Type B pancreatic cell (in vitro differentiated cells): ENCODE measurements at regions not wholly inside any gene's neighbourhood (a gene's known extent, or its start where the extent isn't known, plus 50 kb on each side); places are given as distances from the start of the nearest gene placed in this dataset.
"Not testable (repeated sequence)": the region's sequence is repeated elsewhere in the genome, so short reads cannot be mapped to it uniquely, and the experiment has no call there.

Experiments used
- DNase-seq: peaks from one replicate; pipeline ENCODE4 v3.0.0; 2021; ENCODE audit warnings: mixed read lengths; ENCODE audit not compliant: unreplicated experiment; ENCODE audit errors: extremely low spot score
- H3K27ac Mint-ChIP-seq: 2 replicates; pipeline ENCODE4 v1.8.0; 2021; ENCODE audit warnings: mild to moderate bottlenecking, mixed read lengths
- H3K27me3 Mint-ChIP-seq: 2 replicates; pipeline ENCODE4 v1.8.0; 2021; ENCODE audit warnings: mixed read lengths
- H3K36me3 Mint-ChIP-seq: 2 replicates; pipeline ENCODE4 v1.8.0; 2021; ENCODE audit warnings: mixed read lengths
- H3K4me1 Mint-ChIP-seq: one replicate; pipeline ENCODE4 v1.8.0; 2021; ENCODE audit warnings: mixed read lengths; ENCODE audit not compliant: unreplicated experiment
- H3K4me3 Mint-ChIP-seq: 2 replicates; pipeline ENCODE4 v1.8.0; 2021; ENCODE audit warnings: mild to moderate bottlenecking, mixed read lengths
- H3K9me3 Mint-ChIP-seq: 2 replicates; pipeline ENCODE4 v1.8.0; 2021; ENCODE audit warnings: mixed read lengths
- TF ChIP-seq, protein P1 (sequence below): fragments of 200-600 bp; sonication (generic); conservative IDR thresholded peaks from 2 replicates; pipeline ENCODE4 v1.5.0; 2021; ENCODE audit warnings: antibody characterized with exemption, mild to moderate bottlenecking

DNA sequence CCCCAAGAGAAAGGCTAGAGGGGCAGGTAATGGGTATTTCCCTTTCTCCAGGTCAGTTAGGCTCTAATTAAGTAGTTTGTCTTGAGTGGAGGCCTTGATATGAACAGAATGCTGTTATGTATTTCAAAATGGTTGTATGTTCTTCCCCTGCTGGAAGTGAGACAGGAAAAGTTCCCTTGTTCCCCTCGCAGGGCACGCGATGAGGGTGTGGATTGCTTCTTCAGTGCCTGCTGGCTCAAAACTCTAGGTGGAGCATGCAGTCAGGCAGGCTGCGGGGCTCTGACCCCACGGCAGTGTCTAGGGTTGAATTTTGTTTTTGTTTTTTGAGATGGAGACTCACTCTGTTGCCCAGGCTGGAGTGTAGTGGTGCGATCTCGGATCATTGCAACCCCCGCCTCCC is 110.4 kb upstream of the XIST start:
- peaks cover 41% of the 10 kb centered on the region for H3K36me3 Mint-ChIP-seq
- TF ChIP-seq, protein P1, sequence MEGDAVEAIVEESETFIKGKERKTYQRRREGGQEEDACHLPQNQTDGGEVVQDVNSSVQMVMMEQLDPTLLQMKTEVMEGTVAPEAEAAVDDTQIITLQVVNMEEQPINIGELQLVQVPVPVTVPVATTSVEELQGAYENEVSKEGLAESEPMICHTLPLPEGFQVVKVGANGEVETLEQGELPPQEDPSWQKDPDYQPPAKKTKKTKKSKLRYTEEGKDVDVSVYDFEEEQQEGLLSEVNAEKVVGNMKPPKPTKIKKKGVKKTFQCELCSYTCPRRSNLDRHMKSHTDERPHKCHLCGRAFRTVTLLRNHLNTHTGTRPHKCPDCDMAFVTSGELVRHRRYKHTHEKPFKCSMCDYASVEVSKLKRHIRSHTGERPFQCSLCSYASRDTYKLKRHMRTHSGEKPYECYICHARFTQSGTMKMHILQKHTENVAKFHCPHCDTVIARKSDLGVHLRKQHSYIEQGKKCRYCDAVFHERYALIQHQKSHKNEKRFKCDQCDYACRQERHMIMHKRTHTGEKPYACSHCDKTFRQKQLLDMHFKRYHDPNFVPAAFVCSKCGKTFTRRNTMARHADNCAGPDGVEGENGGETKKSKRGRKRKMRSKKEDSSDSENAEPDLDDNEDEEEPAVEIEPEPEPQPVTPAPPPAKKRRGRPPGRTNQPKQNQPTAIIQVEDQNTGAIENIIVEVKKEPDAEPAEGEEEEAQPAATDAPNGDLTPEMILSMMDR: no peak
- peaks cover 28% of the 10 kb centered on the region for H3K4me1 Mint-ChIP-seq

DNA sequence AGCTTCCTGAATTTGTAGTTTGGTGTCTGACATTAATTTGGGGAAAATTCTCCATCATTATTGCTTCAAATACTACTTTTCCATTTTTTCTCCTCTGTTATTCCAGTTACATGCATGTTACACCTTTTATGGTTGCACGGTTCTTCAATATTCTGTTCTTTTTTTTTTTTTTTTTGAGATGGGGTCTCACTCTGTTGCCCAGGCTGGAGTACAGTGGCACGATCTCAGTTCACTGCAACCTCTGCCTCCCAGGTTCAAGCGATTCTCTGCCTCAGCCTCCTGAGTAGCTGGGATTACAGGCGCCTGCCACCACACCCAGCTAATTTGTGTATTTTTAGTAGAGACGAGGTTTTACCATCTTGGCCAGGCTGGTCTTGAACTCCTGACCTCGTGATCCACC is 109.4 kb upstream of the XIST start:
- H3K27me3 Mint-ChIP-seq, DNase-seq, H3K9me3 Mint-ChIP-seq, H3K27ac Mint-ChIP-seq, H3K4me3 Mint-ChIP-seq: not testable (repeated sequence)
- Mint-ChIP-seq H3K4me1 (peaks cover 28% of the 10 kb centered on the region), H3K36me3 (peaks cover 39% of the 10 kb centered on the region)

More for the DNA sequence above, 110.4 kb upstream of the XIST start:
- no peak overlapping the region for H3K4me3 Mint-ChIP-seq
- DNase-seq: no peak
- H3K27me3 Mint-ChIP-seq: no peaks in the 10 kb centered on the region
- peaks cover 4% of the 10 kb centered on the region for H3K9me3 Mint-ChIP-seq
- H3K27ac Mint-ChIP-seq: no peak overlapping the region

DNA sequence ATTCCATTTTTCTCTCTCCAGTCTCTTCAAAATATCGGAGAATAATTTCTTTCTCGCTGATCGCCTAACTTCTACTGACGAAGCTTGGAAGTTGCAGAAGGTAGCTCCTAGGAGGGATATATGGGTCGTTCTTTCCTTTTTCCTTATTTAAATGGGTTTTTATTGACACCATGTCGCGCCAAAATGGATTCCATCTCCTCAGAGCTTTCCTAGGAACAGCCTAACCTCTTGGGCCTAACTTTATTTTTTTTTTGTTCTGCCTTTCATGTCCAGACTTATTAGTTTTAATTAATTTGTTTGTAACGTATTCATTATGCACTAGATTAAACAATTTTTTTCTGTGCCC is 92.0 kb upstream of the XIST start:
- H3K4me1 Mint-ChIP-seq: peaks cover 16% of the 10 kb centered on the region
- TF ChIP-seq, protein P1: no peak
- no peak for DNase-seq
- peak overlapping the region; percentile 94 for H3K4me3 Mint-ChIP-seq
- peaks cover 21% of the 10 kb centered on the region for H3K36me3 Mint-ChIP-seq
- no peaks in the 10 kb centered on the region for H3K9me3 Mint-ChIP-seq
- H3K27ac Mint-ChIP-seq: peak overlapping the region; percentile 96
- H3K27me3 Mint-ChIP-seq: no peaks in the 10 kb centered on the region

DNA sequence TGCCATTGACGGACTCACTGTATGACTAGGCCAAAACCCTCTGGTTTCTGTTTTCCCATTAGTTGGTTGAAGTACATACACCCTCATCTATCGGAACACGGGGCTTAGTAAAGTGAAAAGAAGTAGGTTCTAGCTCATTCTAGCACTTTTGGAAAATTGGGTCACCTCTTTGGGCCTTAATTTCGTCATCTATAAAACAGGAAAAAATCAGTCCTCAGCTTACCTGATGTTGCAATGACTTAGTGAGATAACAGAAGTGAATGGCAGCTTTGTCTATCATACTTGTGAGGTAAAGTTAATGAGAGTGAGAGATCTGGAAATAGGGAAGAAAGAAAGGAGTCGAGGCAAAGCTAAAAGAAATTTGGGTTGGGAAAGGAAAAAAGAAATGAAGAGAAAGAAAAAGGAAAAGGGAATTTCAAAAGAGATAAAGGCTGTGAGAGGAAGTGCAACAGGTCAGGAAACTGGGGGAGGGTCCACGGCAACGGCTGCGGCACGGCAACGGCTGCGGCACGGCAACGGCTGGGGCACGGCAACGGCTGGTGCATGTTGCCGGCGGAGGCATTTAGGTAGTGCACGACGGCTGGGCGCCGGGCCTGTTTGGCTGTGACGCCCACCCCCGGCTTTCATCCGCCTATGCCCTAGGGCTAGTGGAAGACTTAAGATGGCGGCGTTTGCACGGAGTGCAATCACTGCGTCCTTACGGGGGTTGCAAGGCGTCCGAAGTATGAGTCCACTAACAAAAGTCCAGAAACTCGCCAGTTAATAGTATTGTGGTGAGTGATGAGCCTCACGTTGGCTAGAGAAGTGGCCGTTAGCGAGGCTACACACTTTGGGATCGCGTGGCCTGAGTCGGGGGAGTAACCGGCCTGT is 91.4 kb upstream of the XIST start:
- Mint-ChIP-seq H3K4me1 (peaks cover 16% of the 10 kb centered on the region), H3K4me3 (peak overlapping the region; percentile 94), H3K36me3 (peaks cover 16% of the 10 kb centered on the region), H3K9me3 (no peaks in the 10 kb centered on the region), H3K27me3 (no peaks in the 10 kb centered on the region), H3K27ac (peak overlapping the region; percentile 96)
- DNase-seq: peak; percentile 95
- TF ChIP-seq, protein P1: peak; percentile 34

DNA sequence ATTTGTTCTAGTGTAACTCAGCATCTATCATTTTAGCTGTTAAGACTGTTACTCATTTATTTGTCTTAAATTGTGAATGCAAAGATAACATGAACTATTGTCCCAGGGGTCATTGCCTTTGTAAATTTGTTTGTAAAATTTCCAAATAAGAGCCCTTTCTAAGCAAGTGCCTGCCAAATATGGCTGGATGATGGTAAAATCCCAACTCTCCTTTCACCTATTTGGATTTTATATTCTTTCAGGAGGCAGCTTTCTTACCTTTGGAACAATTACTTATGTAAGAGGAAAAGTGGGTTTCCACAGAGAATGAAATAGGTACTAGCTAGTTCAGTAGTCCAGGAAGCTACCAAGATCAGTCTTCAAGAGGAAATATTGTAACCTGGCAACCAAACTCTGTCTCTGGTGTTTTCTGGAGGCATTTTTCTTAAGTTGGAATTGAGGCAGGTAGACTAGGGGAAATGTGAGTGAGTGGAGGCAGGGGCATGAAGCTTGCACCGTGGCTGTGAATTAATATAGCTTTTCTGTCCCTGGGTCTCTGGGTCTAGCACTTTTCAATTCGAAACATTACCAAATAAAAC is 88.5 kb upstream of the XIST start:
- no peaks in the 10 kb centered on the region for H3K9me3 Mint-ChIP-seq
- TF ChIP-seq, protein P1: no peak
- no peaks in the 10 kb centered on the region for H3K27me3 Mint-ChIP-seq
- no peak for DNase-seq
- peaks cover 6% of the 10 kb centered on the region for H3K36me3 Mint-ChIP-seq
- H3K4me1 Mint-ChIP-seq: peaks cover 16% of the 10 kb centered on the region
- no peak overlapping the region for H3K27ac Mint-ChIP-seq
- H3K4me3 Mint-ChIP-seq: no peak overlapping the region

DNA sequence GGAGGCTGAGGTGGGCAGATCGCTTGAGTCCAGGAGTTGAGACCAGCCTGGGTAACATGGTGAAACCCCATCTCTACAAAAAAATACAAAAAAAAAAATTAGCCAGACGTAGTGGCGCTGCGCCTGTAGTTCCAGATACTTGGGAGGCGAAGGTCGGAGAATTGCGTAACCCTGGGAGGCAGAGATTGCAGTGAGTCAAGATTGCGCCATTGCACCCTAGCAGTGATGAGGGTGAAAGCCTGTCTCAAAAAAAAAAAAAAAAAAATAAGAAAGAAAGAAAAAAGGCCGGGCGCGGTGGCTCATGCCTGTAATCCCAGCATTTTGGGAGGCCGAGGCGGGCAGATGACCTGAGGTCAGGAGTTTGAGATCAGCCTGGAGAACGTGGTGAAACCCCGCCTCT is 85.3 kb upstream of the XIST start:
- not testable (repeated sequence) for H3K27ac Mint-ChIP-seq, H3K4me3 Mint-ChIP-seq, H3K36me3 Mint-ChIP-seq, DNase-seq, H3K4me1 Mint-ChIP-seq, H3K9me3 Mint-ChIP-seq, H3K27me3 Mint-ChIP-seq
